Activated T-cell treated with anti-CD3 and anti-CD28 coated beads, Interleukin-2, amount 50 U/mL, for 4 hours (primary cell): ENCODE measurements at regions not wholly inside any gene's neighbourhood (a gene's known extent, or its start where the extent isn't known, plus 50 kb on each side); places are given as distances from the start of the nearest gene placed in this dataset.

Experiments used
- ATAC-seq, 2 donors: fragments of 200-7000 bp; cut with Tn5 transposase; one replicate each; pipeline ENCODE4 v1.10.0; 2021
- DNase-seq: peaks from one replicate; pipeline ENCODE4 v3.0.0-alpha.2; 2020
- H3K27me3 Mint-ChIP-seq: one replicate; pipeline ENCODE4 v1.8.0; 2021; ENCODE audit warnings: low read depth, mixed read lengths
- H3K36me3 Mint-ChIP-seq: one replicate; pipeline ENCODE4 v1.8.0; 2022; ENCODE audit warnings: mixed read lengths; ENCODE audit not compliant: insufficient read depth
- H3K4me1 Mint-ChIP-seq: one replicate; pipeline ENCODE4 v1.8.0; 2021; ENCODE audit warnings: low read depth, mixed read lengths
- H3K4me3 Mint-ChIP-seq: one replicate; pipeline ENCODE4 v1.8.0; 2021; ENCODE audit warnings: mild to moderate bottlenecking, moderate library complexity, mixed read lengths
- H3K9me3 Mint-ChIP-seq: one replicate; pipeline ENCODE4 v1.8.0; 2021; ENCODE audit warnings: mixed read lengths

DNA sequence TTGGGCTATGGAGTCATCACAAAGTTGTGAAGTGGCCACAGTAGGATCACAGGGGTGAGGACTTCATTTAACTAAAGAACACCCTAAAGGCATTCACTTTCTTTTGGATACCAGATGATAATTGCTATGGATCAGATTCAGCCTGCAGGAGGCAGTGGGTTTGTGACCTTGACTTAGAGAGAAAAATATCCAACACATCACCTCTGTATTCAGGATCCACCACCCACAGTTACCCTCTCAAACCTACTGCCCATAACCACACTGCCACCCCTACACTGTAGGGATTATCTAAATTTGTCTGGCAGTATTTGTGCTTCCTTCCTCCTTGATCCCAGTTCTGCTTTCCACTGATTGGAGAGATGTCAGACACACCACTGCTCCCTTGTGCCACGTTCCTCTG lies 269.4 kb downstream of the MYCN start:
- Mint-ChIP-seq H3K4me3 (no peak overlapping the region), H3K27me3 (no peaks in the 10 kb centered on the region)

DNA sequence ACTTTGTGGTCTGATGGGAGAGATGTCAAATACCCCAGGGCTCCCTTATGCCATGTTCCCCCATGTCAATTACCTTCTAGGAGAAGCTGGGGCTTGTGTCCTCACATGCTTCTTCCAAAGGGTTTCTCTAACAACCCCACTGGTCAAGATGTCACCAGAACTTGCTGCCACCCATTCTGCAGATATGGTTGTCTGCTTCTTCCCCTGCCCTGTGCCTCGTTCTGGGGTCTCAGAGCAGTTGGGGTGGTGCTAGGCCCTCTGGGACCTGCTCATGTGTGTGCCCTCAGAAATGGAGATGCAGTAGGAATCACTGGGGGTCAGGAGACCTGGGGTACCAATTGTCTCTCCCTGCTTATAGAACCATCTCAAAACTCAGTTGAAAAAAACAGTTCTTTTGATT lies 268.6 kb downstream of the MYCN start:
- Mint-ChIP-seq H3K4me3 (no peak overlapping the region), H3K36me3 (no peaks in the 10 kb centered on the region), H3K9me3 (peaks cover 3% of the 10 kb centered on the region), H3K4me1 (no peaks in the 10 kb centered on the region), H3K27me3 (no peaks in the 10 kb centered on the region)
- DNase-seq (no peak), ATAC-seq (no peak)

More for the DNA sequence above, 269.4 kb downstream of the MYCN start:
- Mint-ChIP-seq H3K4me1 (no peaks in the 10 kb centered on the region), H3K9me3 (peaks cover 3% of the 10 kb centered on the region), H3K36me3 (no peaks in the 10 kb centered on the region)
- ATAC-seq (no peak), DNase-seq (no peak)

DNA sequence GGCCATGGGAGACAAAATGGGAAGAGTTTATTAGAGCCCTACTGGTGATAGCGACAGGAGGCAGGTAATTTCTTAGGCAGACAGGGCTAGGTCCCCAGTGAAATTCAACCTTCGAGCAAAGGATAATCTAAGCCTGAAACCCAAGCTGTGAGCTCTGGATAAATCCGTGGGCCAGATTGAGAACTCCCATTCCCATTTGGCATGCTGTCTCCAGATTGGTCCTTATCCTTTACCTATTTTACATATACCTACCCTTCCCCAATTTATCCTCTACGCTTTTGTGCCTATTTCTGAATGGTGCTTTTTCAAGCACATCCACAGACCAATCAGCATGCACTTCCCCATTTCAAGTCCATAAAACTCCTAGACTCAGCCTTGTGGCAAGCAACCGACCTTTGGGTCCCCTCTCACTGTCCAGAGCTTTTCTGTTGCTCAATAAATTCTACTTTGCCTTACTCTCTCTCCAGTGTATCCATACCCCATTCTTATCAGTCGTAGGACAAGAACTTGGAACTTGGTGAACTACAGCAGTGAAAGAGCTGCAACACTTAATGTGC lies 268.0 kb downstream of the MYCN start:
- no peaks in the 10 kb centered on the region for H3K4me1 Mint-ChIP-seq
- DNase-seq (no peak), ATAC-seq (no peak)
- no peak overlapping the region for H3K4me3 Mint-ChIP-seq
- no peaks in the 10 kb centered on the region for H3K36me3 Mint-ChIP-seq
- no peaks in the 10 kb centered on the region for H3K27me3 Mint-ChIP-seq
- H3K9me3 Mint-ChIP-seq: peaks cover 3% of the 10 kb centered on the region

DNA sequence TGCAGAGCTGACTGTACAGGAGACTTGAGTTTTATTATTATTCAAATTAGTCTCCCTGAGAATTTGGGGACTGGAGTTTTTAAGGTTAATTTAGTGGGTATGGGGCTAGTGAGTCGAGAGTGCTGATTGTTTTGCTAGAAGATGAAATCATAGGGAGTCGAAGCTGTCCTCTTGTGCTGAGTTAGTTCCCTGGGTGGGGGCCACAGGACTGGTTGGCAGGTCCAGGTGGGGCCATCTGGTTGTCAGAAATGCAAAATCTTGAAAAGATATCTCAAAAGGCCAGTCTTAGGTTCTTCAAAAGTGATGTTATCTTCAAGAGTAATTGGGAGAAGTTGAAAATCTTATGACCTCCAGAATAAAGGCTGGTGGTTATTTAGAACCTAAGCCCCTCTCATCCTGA lies 267.3 kb downstream of the MYCN start:
- H3K4me1 Mint-ChIP-seq: no peaks in the 10 kb centered on the region
- peaks cover 3% of the 10 kb centered on the region for H3K9me3 Mint-ChIP-seq
- H3K27me3 Mint-ChIP-seq: no peaks in the 10 kb centered on the region
- H3K36me3 Mint-ChIP-seq: no peaks in the 10 kb centered on the region
- no peak overlapping the region for H3K4me3 Mint-ChIP-seq
- DNase-seq (no peak), ATAC-seq (no peak)

DNA sequence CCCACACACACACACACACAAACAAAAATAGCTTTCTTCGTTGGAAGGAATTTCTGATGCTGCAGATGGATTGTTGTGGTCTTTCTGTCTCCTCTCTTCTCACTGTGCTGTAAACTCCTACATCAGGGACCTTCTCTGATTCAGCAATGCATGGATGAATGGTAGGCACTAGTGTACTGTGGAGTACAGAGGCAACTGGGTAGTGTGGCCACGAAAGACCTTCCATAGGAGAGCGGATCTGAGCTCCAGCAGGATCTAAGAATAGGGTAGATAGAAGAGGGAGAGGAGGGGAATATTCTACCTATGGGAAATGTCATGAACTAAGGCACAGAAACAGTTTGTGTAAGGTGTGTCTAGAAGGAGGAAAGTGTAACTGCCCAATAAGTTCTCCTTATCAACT lies 266.8 kb downstream of the MYCN start:
- no peaks in the 10 kb centered on the region for H3K36me3 Mint-ChIP-seq
- no peak for DNase-seq
- peaks cover 3% of the 10 kb centered on the region for H3K9me3 Mint-ChIP-seq
- no peak overlapping the region for H3K4me3 Mint-ChIP-seq
- ATAC-seq: no peak
- H3K27me3 Mint-ChIP-seq: no peaks in the 10 kb centered on the region
- H3K4me1 Mint-ChIP-seq: no peaks in the 10 kb centered on the region

DNA sequence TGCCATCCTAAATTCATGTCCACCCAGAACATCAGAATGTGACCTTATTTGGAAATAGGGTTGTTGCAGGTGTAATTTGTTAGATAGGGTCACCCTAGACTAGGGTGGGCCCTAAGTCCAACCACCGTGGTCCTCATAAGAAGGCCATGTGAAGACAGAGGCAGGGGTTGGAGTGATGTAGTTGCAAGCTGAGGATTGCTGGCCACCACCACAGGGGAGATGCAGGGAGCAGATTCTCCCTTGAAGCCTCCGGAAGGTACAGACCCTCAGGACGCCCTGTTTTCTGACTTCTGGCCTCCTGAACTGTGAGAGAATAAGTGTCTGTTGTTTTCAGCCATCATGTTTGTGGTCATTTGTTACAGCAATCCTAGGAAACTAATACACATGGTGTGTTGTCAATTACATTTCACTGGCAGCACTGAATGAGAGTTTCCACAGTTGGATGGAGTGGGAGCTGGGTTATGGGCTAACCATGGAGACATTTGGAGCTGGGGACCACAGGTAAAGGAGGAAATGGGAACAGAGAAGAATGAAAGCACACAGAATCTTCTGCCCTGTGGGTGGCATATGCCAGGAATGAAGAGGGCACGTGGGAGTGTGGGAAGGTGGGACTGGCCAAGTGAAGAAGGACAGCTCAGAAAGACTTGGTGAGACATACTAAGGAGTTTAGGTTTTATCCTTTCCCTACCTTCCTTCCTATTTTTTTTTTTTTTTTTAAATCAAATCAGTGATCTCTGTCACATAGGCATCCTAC lies 266.0 kb downstream of the MYCN start:
- DNase-seq (no peak), ATAC-seq (no peak)
- Mint-ChIP-seq H3K4me1 (no peaks in the 10 kb centered on the region), H3K36me3 (no peaks in the 10 kb centered on the region), H3K9me3 (peaks cover 3% of the 10 kb centered on the region), H3K4me3 (no peak overlapping the region), H3K27me3 (no peaks in the 10 kb centered on the region)

DNA sequence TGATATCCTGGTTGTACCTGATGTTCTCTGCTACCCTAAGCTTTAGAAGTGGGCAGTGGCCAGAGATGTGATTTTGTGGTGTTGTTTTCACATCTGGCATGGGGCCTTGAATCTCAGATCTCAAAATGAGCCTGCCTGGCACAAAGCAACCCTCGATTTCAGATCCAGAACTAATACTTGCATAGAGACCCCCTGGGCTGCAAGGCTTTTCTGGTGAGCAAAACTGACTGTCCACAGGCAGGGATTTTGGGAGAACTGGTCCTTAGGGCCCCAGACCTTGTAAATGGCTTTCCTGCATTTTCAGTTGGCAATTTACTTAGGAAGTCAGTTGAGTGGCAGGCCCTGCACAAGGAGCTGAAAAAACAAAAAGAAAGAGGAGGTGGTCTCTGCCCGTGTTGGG lies 265.3 kb downstream of the MYCN start:
- Mint-ChIP-seq H3K36me3 (no peaks in the 10 kb centered on the region), H3K27me3 (no peaks in the 10 kb centered on the region), H3K4me1 (no peaks in the 10 kb centered on the region), H3K4me3 (no peak overlapping the region), H3K9me3 (peaks cover 3% of the 10 kb centered on the region)
- no peak for DNase-seq
- ATAC-seq: no peak

DNA sequence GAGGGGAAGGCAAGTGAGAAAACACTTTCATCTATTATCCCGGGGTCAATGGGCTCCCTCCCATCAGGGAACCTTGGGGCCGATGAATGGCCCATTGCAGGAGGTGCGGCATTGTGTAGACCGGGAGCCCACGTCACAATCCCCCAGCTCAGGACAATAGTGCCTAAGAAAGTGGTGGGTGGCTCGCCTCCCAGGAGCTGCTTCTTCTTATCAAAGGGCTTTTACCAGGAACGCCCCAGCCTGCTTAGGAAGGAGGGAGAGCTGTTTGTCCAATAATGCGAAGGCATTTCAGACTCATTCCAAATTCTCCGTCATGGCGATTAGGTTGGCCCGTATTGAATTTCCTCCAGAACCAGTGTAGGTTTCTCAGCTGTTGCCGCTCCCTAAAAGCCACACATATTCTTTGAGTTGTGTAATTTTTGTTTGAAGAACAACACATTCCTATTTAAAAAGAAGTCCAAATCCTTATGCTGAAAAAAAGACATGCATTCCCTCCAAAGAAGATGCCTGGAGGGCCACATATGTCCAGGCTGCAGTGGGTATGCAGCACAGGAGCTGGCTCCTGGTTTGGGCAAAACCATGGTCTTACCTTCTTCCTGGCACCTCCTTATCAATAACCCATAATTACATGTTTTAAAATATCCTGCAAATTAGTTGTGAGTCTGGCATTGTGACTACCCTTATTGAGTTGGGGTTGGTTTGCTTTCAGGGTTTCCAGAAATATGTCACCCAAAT lies 264.7 kb downstream of the MYCN start:
- H3K4me3 Mint-ChIP-seq: no peak overlapping the region
- no peaks in the 10 kb centered on the region for H3K4me1 Mint-ChIP-seq
- H3K9me3 Mint-ChIP-seq: peaks cover 3% of the 10 kb centered on the region
- ATAC-seq (no peak), DNase-seq (no peak)
- H3K36me3 Mint-ChIP-seq: no peaks in the 10 kb centered on the region
- no peaks in the 10 kb centered on the region for H3K27me3 Mint-ChIP-seq

DNA sequence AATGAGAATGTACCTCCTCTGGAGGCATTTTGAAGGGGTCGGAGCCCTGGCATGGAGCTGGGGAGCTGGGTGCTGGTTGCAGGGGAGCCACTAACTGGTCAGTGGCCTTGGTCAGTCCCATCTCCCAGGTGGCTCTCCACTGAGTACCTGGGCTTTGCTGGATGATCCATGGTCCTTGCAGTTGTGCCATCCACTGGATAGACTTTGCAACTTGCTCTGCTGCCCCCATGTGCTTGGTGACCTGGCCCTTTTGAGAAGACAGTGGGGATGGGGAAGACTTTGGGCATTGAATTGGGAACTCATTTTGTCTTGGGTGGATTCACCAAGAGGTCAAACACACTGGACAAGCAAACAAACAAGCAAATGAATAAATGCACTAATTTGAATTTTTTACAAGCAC lies 263.9 kb downstream of the MYCN start:
- peaks cover 3% of the 10 kb centered on the region for H3K9me3 Mint-ChIP-seq
- no peaks in the 10 kb centered on the region for H3K36me3 Mint-ChIP-seq
- ATAC-seq: no peak
- H3K27me3 Mint-ChIP-seq: no peaks in the 10 kb centered on the region
- DNase-seq: no peak
- no peak overlapping the region for H3K4me3 Mint-ChIP-seq
- no peaks in the 10 kb centered on the region for H3K4me1 Mint-ChIP-seq

DNA sequence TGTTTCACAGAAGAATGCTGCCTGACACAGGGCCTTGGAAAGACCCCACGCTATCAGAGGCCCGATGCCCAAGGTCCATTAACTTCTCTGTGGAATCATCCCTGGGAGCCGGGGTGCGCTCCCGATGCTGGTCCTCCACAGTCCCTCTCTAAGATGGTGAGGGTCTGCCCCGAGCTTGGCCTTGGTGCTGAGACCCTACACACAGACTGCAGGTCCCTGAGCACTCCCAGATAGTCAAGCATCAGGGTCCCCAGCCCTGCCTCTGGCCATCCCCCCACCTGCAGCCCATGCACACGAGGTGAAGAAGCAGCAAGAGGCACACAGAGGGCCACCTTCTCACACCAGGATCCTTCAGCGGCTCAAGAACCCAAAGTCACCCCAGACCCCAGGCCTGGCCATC lies 263.3 kb downstream of the MYCN start:
- Mint-ChIP-seq H3K9me3 (peaks cover 3% of the 10 kb centered on the region), H3K4me1 (no peaks in the 10 kb centered on the region), H3K36me3 (no peaks in the 10 kb centered on the region), H3K27me3 (no peaks in the 10 kb centered on the region), H3K4me3 (no peak overlapping the region)
- DNase-seq (no peak), ATAC-seq (no peak)

DNA sequence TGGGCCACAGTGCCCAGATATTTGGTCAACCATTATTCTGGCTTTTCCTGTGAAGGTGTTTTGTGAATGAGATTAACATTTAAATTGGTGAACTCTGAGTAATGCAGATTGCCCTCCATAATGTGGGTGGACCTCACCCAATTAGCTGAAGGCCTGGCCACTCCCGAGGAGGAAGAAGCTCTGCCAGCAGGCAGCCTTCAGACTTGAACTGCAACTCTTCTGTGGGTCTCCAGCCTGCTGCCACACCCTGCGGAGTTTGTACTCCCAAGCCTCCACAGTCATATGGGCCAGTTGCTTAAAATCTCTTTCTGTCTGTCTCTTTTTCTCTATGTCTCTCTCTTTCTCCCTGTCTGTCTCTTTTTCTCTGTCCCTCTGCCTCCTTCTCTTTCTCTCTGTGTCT lies 262.7 kb downstream of the MYCN start:
- Mint-ChIP-seq H3K4me3 (no peak overlapping the region), H3K9me3 (no peaks in the 10 kb centered on the region), H3K27me3 (no peaks in the 10 kb centered on the region), H3K4me1 (no peaks in the 10 kb centered on the region), H3K36me3 (no peaks in the 10 kb centered on the region)
- ATAC-seq (no peak), DNase-seq (no peak)

DNA sequence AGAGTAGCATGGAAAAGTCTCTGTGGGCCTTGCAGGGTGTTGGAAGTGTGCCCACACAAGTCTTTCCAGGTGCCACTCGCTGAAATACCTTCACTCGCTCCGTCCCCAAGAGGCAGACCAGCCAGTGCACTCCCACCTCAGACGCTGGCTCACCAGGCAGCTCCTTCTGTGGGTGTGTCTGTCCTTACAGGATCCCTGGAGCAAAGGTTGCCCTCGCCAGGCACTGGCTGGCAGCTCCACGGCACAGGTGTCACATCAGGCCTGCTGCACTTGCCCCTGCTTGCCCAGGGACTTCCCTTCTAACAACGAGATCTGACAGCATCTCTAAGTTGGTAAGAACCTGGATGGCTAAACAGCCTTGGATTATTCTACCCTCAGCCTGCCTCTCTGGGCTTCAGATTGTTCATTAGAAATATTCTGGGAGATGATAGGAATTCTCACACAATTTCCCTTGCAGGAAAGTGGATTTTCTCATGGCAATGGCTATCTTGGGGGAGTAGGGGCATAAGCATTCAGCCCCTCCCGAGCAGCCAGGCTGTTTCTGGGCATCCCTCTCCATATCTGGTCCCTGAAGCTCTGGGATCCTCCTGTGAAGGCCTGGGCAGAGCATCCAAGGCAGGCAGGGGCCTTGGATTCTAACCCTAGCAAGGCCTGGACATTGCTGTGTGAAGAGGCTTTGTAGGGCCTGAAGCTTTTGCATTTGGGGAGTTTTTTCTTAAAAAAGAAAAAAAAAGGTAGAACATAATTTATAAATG lies 262.1 kb downstream of the MYCN start:
- no peak overlapping the region for H3K4me3 Mint-ChIP-seq
- ATAC-seq (no peak), DNase-seq (no peak)
- no peaks in the 10 kb centered on the region for H3K4me1 Mint-ChIP-seq
- no peaks in the 10 kb centered on the region for H3K27me3 Mint-ChIP-seq
- H3K36me3 Mint-ChIP-seq: no peaks in the 10 kb centered on the region
- H3K9me3 Mint-ChIP-seq: no peaks in the 10 kb centered on the region

DNA sequence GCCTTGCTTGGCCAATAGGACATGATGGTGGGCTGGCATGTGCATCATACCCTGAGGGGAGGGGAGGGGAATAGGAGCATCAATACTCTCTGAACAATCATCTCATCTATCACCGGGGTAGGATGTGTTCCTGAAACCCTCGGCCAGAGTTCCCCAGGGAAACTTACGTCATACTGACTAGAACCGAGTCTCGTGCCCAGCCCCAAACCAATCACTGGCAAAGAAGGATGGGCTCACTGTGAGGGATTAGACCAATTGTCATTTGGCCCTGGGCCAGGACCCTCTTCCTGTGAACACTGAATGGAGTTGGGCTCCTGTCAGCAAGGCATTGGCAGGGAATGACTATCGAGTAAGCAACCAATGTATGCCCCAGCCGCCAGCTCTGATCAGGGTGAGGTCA lies 261.5 kb downstream of the MYCN start:
- Mint-ChIP-seq H3K4me1 (no peaks in the 10 kb centered on the region), H3K4me3 (no peak overlapping the region), H3K27me3 (no peaks in the 10 kb centered on the region), H3K36me3 (no peaks in the 10 kb centered on the region), H3K9me3 (no peaks in the 10 kb centered on the region)
- no peak for DNase-seq
- no peak for ATAC-seq

DNA sequence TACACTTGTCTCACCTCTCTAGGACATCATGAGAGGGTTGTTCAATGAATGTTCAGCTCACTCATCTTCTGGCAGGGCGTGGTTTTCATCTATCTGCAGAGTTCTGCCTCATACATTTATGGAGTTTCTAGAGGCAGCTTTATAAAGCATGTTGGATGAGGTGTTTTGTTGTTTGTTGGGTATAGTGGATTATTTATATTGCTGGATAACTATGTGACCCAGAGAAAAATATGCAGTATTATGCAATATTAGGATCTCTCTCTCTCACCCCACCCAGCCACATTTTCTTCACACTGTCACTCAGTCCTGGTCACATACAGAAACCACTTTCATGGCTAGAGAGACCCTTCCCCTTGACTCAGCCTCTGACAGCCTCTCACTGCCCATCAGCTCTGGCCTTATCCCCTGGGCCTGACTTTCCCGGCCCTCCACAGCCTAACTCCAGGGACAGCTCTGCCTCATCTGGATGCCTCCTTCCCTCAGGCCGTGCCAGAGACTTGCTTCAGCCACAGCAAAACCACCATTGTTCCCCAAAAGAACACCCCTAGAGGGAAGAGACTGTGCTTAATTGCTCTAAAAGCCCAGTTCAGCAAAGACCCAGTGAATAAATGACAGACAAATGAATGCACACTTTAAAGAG lies 260.3 kb downstream of the MYCN start:
- Mint-ChIP-seq H3K9me3 (no peaks in the 10 kb centered on the region), H3K36me3 (no peaks in the 10 kb centered on the region), H3K4me3 (no peak overlapping the region), H3K4me1 (no peaks in the 10 kb centered on the region), H3K27me3 (no peaks in the 10 kb centered on the region)
- no peak for ATAC-seq
- no peak for DNase-seq
